ENCODE measurements at regions not wholly inside any gene's neighbourhood (a gene's known extent, or its start where the extent isn't known, plus 50 kb on each side); places are given as distances from the start of the nearest gene placed in this dataset.

- no peak for TF ChIP-seq CTCF (IDR thresholded peaks at IDR 0.05)
- no peak for TF ChIP-seq POLR2A (IDR thresholded peaks at IDR 0.05)
- intact Hi-C loops (cut with DNase I), result no loop called here
- Histone ChIP-seq H3K27me3 (no peaks in the 10 kb centered on the region), H3K36me3 (no peaks in the 10 kb centered on the region), H3K4me3 (no peak overlapping the region), H3K27ac (no peak overlapping the region), H3K4me1 (no peaks in the 10 kb centered on the region), H3K9me3 (no peaks in the 10 kb centered on the region)
- DNase-seq, result no peak
- 18 to 33% methylated on average over 1 of the region's 1 CpG for WGBS, 2 donors
Measured at GRCh38 chr4:119763386-119763785, 134.8 kb upstream of the PDE5A start.

GRCh38 chr4:119755599-119755998, 127.0 kb upstream of the PDE5A start:
- TF ChIP-seq CTCF (IDR thresholded peaks at IDR 0.05), result no peak
- no peak for TF ChIP-seq POLR2A (IDR thresholded peaks at IDR 0.05)
- H3K27ac ChIP-seq, result no peak overlapping the region
- H3K27me3 ChIP-seq, result no peaks in the 10 kb centered on the region
- no peaks in the 10 kb centered on the region for H3K4me1 ChIP-seq
- H3K4me3 ChIP-seq, result no peak overlapping the region
- DNase-seq, result no peak
- intact Hi-C loops (cut with DNase I), result no loop called here
- WGBS, 2 donors, result 69 to 80% methylated on average over 1 of the region's 1 CpG
- no peaks in the 10 kb centered on the region for H3K9me3 ChIP-seq
- no peaks in the 10 kb centered on the region for H3K36me3 ChIP-seq

GRCh38 chr4:119752936-119753335, 124.3 kb upstream of the PDE5A start:
- no peak for TF ChIP-seq CTCF (IDR thresholded peaks at IDR 0.05)
- no peak for TF ChIP-seq POLR2A (IDR thresholded peaks at IDR 0.05)
- DNase-seq, result no peak
- Histone ChIP-seq H3K36me3 (no peaks in the 10 kb centered on the region), H3K9me3 (no peaks in the 10 kb centered on the region), H3K27me3 (no peaks in the 10 kb centered on the region), H3K27ac (no peak overlapping the region), H3K4me1 (no peaks in the 10 kb centered on the region), H3K4me3 (no peak overlapping the region)
- WGBS, 2 donors, result 84 to 88% methylated on average over 2 of the region's 2 CpGs
- intact Hi-C loops (cut with DNase I), result no loop called here

GRCh38 chr4:119750771-119751170, 122.2 kb upstream of the PDE5A start:
- H3K4me1 ChIP-seq, result no peaks in the 10 kb centered on the region
- TF ChIP-seq CTCF (IDR thresholded peaks at IDR 0.05), result no peak
- H3K27me3 ChIP-seq, result no peaks in the 10 kb centered on the region
- H3K36me3 ChIP-seq, result no peaks in the 10 kb centered on the region
- peak overlapping the region in 2 of 4 donors; percentile 22 to 68 for H3K27ac ChIP-seq
- 19 to 25% methylated on average over 1 of the region's 1 CpG for WGBS, 2 donors
- DNase-seq, result no peak
- no peaks in the 10 kb centered on the region for H3K9me3 ChIP-seq
- H3K4me3 ChIP-seq, result no peak overlapping the region
- intact Hi-C loops (cut with DNase I), result no loop called here

GRCh38 chr4:119750048-119750447, 121.4 kb upstream of the PDE5A start:
- intact Hi-C loops (cut with DNase I), result no loop called here
- peak overlapping the region in 2 of 4 donors; percentile 22 to 68 for H3K27ac ChIP-seq

More at GRCh38 chr4:119750048-119750447, 121.4 kb upstream of the PDE5A start:
- H3K27me3 ChIP-seq, result no peaks in the 10 kb centered on the region
- no peaks in the 10 kb centered on the region for H3K9me3 ChIP-seq
- H3K36me3 ChIP-seq, result no peaks in the 10 kb centered on the region
- H3K4me3 ChIP-seq, result no peak overlapping the region
- TF ChIP-seq POLR2A (IDR thresholded peaks at IDR 0.05) (no peak), CTCF (IDR thresholded peaks at IDR 0.05) (no peak)
- DNase-seq, result no peak
- H3K4me1 ChIP-seq, result no peaks in the 10 kb centered on the region
